Stimulated activated naive CD8-positive, alpha-beta T cell treated with anti-CD3 and anti-CD28 coated beads, Interleukin-15, Interleukin-2, amounts not matched to agents 100 U/mL and 50 U/mL, for 24 hours (primary cell): ENCODE measurements at regions not wholly inside any gene's neighbourhood (a gene's known extent, or its start where the extent isn't known, plus 50 kb on each side); places are given as distances from the start of the nearest gene placed in this dataset.
A peak's percentile ranks its signal among the peaks of the same experiment; 100 is the strongest.
"Not testable (repeated sequence)": the region's sequence is repeated elsewhere in the genome, so short reads cannot be mapped to it uniquely, and the experiment has no call there.

Source experiments
- ATAC-seq: fragments of 150-1000 bp; cut with Tn5 transposase; one replicate; pipeline ENCODE4 v1.10.0; 2021
- DNase-seq: peaks from one replicate; pipeline ENCODE4 v3.0.0; 2021

GRCh38 chr22:46040471-46041465, 63.8 kb upstream of the WNT7B start:
- ATAC-seq (no peak), DNase-seq (no peak)

GRCh38 chr22:46041642-46042041, 64.7 kb upstream of the WNT7B start:
- DNase-seq = no peak
- ATAC-seq = no peak

- ATAC-seq (no peak), DNase-seq (no peak)
Observed at GRCh38 chr22:46042786-46043185, 65.8 kb upstream of the WNT7B start.

- ATAC-seq = no peak
- no peak for DNase-seq
Observed at GRCh38 chr22:46043339-46043738, 66.4 kb upstream of the WNT7B start.

- ATAC-seq = no peak
- DNase-seq = peak; percentile 21
Observed at GRCh38 chr22:46043816-46044620, 67.1 kb upstream of the WNT7B start.

GRCh38 chr22:46044621-46045458, 67.9 kb upstream of the WNT7B start:
- DNase-seq (peak; percentile 58), ATAC-seq (peak; percentile 37)

- DNase-seq = no peak
- ATAC-seq = no peak
Observed at GRCh38 chr22:46045459-46046298, 68.7 kb upstream of the WNT7B start.

GRCh38 chr22:46046299-46046685, 69.3 kb upstream of the WNT7B start:
- no peak for ATAC-seq
- no peak for DNase-seq

- ATAC-seq (no peak), DNase-seq (no peak)
Observed at GRCh38 chr22:46047226-46047625, 70.3 kb upstream of the WNT7B start.

GRCh38 chr22:46047841-46048595, 71.1 kb upstream of the WNT7B start:
- DNase-seq = no peak
- no peak for ATAC-seq

GRCh38 chr22:46048661-46049060, 71.7 kb upstream of the WNT7B start:
- DNase-seq, ATAC-seq: not testable (repeated sequence)

- DNase-seq = no peak
- no peak for ATAC-seq
Observed at GRCh38 chr22:46049726-46050450, 72.9 kb upstream of the WNT7B start.

GRCh38 chr22:46050451-46050845, 73.5 kb upstream of the WNT7B start:
- ATAC-seq (no peak), DNase-seq (no peak)

- no peak for ATAC-seq
- DNase-seq = no peak
Observed at GRCh38 chr22:46050916-46051614, 74.1 kb upstream of the WNT7B start.

- DNase-seq (no peak), ATAC-seq (no peak)
Observed at GRCh38 chr22:46051646-46052045, 74.7 kb upstream of the WNT7B start.

- no peak for ATAC-seq
- DNase-seq = no peak
Observed at GRCh38 chr22:46052331-46052771, 75.4 kb upstream of the WNT7B start.

GRCh38 chr22:46052801-46053562, 76.0 kb upstream of the WNT7B start:
- peak; percentile 52 for DNase-seq
- peak; percentile 14 for ATAC-seq

GRCh38 chr22:46053563-46054090, 76.7 kb upstream of the WNT7B start:
- DNase-seq = peak; percentile 61
- ATAC-seq = peak; percentile 58
